ENCODE measurements at regions not wholly inside any gene's neighbourhood (a gene's known extent, or its start where the extent isn't known, plus 50 kb on each side); places are given as distances from the start of the nearest gene placed in this dataset.
A peak's percentile ranks its signal among the peaks of the same experiment; 100 is the strongest.

GRCh38 chr7:128145191-128145590, 95.9 kb upstream of the LEP start:
- no peak for DNase-seq

- DNase-seq = no peak
Observed at GRCh38 chr7:128146052-128146451, 95.0 kb upstream of the LEP start.

GRCh38 chr7:128148676-128149075, 92.4 kb upstream of the LEP start:
- no peak for DNase-seq

GRCh38 chr7:128150223-128150865, 90.7 kb upstream of the LEP start:
- DNase-seq = no peak

- no peak for DNase-seq
Observed at GRCh38 chr7:128151635-128152034, 89.4 kb upstream of the LEP start.

- no peak for DNase-seq
Observed at GRCh38 chr7:128152721-128153120, 88.4 kb upstream of the LEP start.

GRCh38 chr7:128153436-128153835, 87.6 kb upstream of the LEP start:
- DNase-seq = no peak

GRCh38 chr7:128154504-128154903, 86.6 kb upstream of the LEP start:
- DNase-seq = no peak

- DNase-seq = no peak
Observed at GRCh38 chr7:128155100-128155740, 85.9 kb upstream of the LEP start.

GRCh38 chr7:128157906-128158305, 83.2 kb upstream of the LEP start:
- DNase-seq = no peak

GRCh38 chr7:128158370-128158769, 82.7 kb upstream of the LEP start:
- DNase-seq = no peak

- DNase-seq = no peak
Observed at GRCh38 chr7:128160296-128160695, 80.8 kb upstream of the LEP start.

- no peak for DNase-seq
Observed at GRCh38 chr7:128161466-128162125, 79.5 kb upstream of the LEP start.

- DNase-seq = no peak
Observed at GRCh38 chr7:128162666-128163065, 78.4 kb upstream of the LEP start.

- DNase-seq = no peak
Observed at GRCh38 chr7:128163473-128163872, 77.6 kb upstream of the LEP start.

GRCh38 chr7:128164061-128164954, 76.8 kb upstream of the LEP start:
- no peak for DNase-seq

GRCh38 chr7:128164955-128165670, 76.0 kb upstream of the LEP start:
- DNase-seq = no peak

- no peak for DNase-seq
Observed at GRCh38 chr7:128165927-128166420, 75.1 kb upstream of the LEP start.

- no peak for DNase-seq
Observed at GRCh38 chr7:128166603-128167041, 74.5 kb upstream of the LEP start.

- peak; percentile 31 for DNase-seq
Observed at GRCh38 chr7:128167042-128167701, 73.9 kb upstream of the LEP start.

Data from hindlimb muscle (tissue), 1 donor.